ENCODE measurements at regions not wholly inside any gene's neighbourhood (a gene's known extent, or its start where the extent isn't known, plus 50 kb on each side); places are given as distances from the start of the nearest gene placed in this dataset.
A peak's percentile ranks its signal among the peaks of the same experiment; 100 is the strongest.

DNA sequence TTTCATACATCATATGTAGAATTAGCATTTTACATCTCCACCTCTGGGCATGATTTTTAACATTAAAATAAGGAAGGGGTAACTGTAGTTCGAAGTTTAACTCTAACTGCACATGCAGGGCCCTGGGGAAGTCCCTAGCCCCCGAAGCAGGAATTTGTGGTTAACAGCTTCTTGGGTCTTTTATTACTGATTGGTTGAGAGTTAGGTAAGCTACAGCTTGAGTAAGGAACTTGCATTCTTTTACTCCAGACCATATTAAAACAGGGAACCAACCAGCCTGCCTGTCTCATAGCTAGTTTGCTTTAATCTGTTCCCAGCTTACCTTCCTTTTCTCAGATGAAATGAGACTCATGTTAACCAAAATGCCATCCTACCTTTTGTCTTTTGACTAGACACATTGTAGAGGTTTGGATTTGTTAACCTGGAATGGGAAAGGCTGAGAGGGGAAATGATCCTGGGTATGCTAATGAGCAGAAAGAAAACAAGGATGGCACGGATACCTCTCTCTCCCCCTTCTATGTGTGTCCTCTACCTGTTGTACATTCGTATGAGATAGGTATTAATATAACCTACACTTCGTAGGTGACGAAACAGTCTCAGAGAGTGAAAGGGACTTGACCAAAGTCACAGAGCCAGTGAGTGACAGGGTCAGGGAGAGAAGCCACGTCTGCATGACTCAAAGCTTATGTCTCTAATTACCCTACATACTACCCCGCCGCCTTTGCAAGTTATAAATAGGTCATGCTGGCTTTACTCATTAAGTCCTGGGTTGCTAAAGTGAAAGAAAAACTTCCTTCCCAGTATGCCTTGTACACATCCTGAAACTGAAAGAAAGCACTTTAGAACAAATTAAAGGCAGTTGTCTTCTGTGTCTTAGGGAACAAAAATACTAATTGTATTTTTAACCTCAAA, 119.5 kb upstream of the AFF2 start:
- H2AFZ ChIP-seq (ENCODE audit: low read depth, low read length): no peak overlapping the region
- no peaks in the 10 kb centered on the region for H4K20me1 ChIP-seq (replicated peaks; ENCODE audit: control insufficient read depth, extremely low read depth, insufficient read depth, low read length)
- H3K27ac ChIP-seq (ENCODE audit: insufficient read depth, low read depth, low read length): no peak overlapping the region
- CTCF ChIA-PET: no interaction called here
- no peak overlapping the region for H3K9ac ChIP-seq (replicated peaks; ENCODE audit: extremely low read depth, insufficient read depth, low read length)
- H3K9me3 ChIP-seq (replicated peaks; ENCODE audit: control insufficient read depth, insufficient read depth, low read length): no peaks in the 10 kb centered on the region
- dilution Hi-C loops (cut with MboI; ENCODE audit: extremely low pct_ligation_motif_present, low sequenced_read_pairs): no loop called here
- intact Hi-C loops (cut with micrococcal nuclease): no loop called here
- H3K4me1 ChIP-seq (ENCODE audit: control insufficient read depth, extremely low read depth, insufficient read depth, low read length): no peaks in the 10 kb centered on the region
- no peak overlapping the region for H3K4me3 ChIP-seq (replicated peaks in 1 of 3; ENCODE audit: insufficient read depth in 1 of 3, low read depth in 1 of 3, low read length in 3 of 3)
- no peak overlapping the region for H3K4me2 ChIP-seq (ENCODE audit: insufficient read depth, low read length)
- FAIRE-seq: peak; percentile 26
- BruUV-seq (replicated peaks): no TSS peak
- POLR2A ChIA-PET: no interaction called here
- DNase-seq (ENCODE audit: low read depth, low spot score): no peak
- H3K79me2 ChIP-seq (ENCODE audit: control insufficient read depth, insufficient read depth, low read length): no peaks in the 10 kb centered on the region
- H3K9me1 ChIP-seq (replicated peaks; ENCODE audit: control insufficient read depth, extremely low read depth, insufficient read depth, low read length): no peaks in the 10 kb centered on the region
- no peaks in the 10 kb centered on the region for H3K27me3 ChIP-seq (ENCODE audit: control insufficient read depth in 2 of 2, insufficient read depth in 2 of 2, low read length in 2 of 2)
- TF ChIP-seq EZH2 (IDR thresholded peaks at IDR 0.05; ENCODE audit: borderline replicate concordance, low read depth, low read length, severe bottlenecking): no peak
- TF ChIP-seq POLR2A (IDR thresholded peaks at IDR 0.05; ENCODE audit: low read depth, low read length): no peak
- TF ChIP-seq MYC (IDR thresholded peaks at IDR 0.05; ENCODE audit: low read depth, low read length): no peak
- no peak for TF ChIP-seq FOS (IDR thresholded peaks at IDR 0.05; ENCODE audit: borderline replicate concordance, insufficient read depth, low read length)
- TF ChIP-seq, protein P1, sequence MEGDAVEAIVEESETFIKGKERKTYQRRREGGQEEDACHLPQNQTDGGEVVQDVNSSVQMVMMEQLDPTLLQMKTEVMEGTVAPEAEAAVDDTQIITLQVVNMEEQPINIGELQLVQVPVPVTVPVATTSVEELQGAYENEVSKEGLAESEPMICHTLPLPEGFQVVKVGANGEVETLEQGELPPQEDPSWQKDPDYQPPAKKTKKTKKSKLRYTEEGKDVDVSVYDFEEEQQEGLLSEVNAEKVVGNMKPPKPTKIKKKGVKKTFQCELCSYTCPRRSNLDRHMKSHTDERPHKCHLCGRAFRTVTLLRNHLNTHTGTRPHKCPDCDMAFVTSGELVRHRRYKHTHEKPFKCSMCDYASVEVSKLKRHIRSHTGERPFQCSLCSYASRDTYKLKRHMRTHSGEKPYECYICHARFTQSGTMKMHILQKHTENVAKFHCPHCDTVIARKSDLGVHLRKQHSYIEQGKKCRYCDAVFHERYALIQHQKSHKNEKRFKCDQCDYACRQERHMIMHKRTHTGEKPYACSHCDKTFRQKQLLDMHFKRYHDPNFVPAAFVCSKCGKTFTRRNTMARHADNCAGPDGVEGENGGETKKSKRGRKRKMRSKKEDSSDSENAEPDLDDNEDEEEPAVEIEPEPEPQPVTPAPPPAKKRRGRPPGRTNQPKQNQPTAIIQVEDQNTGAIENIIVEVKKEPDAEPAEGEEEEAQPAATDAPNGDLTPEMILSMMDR (IDR thresholded peaks at IDR 0.05; ENCODE audit: extremely low read depth in 1 of 2, insufficient read depth in 1 of 2, low read depth in 1 of 2, low read length in 2 of 2): no peak
- no peak for TF ChIP-seq JUN (IDR thresholded peaks at IDR 0.05; ENCODE audit: borderline replicate concordance, insufficient read depth, insufficient read length, low read depth)
- TF ChIP-seq POLR2AphosphoS5 (IDR thresholded peaks at IDR 0.05; ENCODE audit: insufficient read depth, low read depth, low read length): no peak
- TF ChIP-seq GATA2 (IDR thresholded peaks at IDR 0.05; ENCODE audit: insufficient read depth, insufficient read length, low read depth, low read length): no peak
- TF ChIP-seq, protein P2, sequence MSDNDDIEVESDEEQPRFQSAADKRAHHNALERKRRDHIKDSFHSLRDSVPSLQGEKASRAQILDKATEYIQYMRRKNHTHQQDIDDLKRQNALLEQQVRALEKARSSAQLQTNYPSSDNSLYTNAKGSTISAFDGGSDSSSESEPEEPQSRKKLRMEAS (IDR thresholded peaks at IDR 0.05; ENCODE audit: insufficient read depth, insufficient read length): no peak
- no peaks in the 10 kb centered on the region for H3K36me3 ChIP-seq (ENCODE audit: control insufficient read depth in 2 of 2, extremely low read depth in 1 of 2, insufficient read depth in 2 of 2, low read length in 2 of 2)

All from endothelial cell of umbilical vein (primary cell).